MM.1S (cell line): ENCODE measurements at regions not wholly inside any gene's neighbourhood (a gene's known extent, or its start where the extent isn't known, plus 50 kb on each side); places are given as distances from the start of the nearest gene placed in this dataset.

Experiments
- EZH2 ChIP-seq: fragments of 300-600 bp; sonication (generic); optimal IDR thresholded peaks from 2 replicates; pipeline ENCODE3; 2017; ENCODE audit warnings: low read depth, mild to moderate bottlenecking, antibody characterized with exemption, low read length, mixed read lengths
- EZH2phosphoT487 ChIP-seq: fragments of 300-600 bp; sonication (generic); IDR thresholded peaks from 2 replicates; pipeline ENCODE4 v1.6.1; 2018; ENCODE audit warnings: antibody characterized with exemption, low read length
- TF ChIP-seq, protein P1 (sequence below): fragments of 300-600 bp; sonication (generic); IDR thresholded peaks from 2 replicates; pipeline ENCODE4 v1.5.1; 2016; ENCODE audit warnings: antibody characterized with exemption, low read length, mixed read lengths

DNA sequence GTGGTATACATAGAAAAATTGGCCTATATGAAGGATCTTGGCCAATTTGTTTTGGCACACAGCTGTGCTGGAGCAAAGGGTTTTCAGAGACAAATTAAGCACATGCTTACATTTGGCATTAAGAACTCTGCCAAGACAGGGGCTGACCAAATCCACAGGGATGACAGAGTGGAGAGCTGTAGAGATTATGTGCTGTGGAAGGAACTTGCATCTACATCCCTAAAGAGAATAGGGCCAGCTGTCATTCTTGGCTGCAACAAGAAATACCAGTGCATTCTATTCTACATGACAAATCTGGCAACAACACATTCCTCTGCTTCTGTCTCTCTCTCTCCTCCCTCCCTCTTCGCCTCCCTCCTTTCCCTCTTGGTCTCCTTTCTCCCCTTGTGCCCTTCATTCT is 75.6 kb downstream of the POM121L12 start:
- TF ChIP-seq, protein P1, sequence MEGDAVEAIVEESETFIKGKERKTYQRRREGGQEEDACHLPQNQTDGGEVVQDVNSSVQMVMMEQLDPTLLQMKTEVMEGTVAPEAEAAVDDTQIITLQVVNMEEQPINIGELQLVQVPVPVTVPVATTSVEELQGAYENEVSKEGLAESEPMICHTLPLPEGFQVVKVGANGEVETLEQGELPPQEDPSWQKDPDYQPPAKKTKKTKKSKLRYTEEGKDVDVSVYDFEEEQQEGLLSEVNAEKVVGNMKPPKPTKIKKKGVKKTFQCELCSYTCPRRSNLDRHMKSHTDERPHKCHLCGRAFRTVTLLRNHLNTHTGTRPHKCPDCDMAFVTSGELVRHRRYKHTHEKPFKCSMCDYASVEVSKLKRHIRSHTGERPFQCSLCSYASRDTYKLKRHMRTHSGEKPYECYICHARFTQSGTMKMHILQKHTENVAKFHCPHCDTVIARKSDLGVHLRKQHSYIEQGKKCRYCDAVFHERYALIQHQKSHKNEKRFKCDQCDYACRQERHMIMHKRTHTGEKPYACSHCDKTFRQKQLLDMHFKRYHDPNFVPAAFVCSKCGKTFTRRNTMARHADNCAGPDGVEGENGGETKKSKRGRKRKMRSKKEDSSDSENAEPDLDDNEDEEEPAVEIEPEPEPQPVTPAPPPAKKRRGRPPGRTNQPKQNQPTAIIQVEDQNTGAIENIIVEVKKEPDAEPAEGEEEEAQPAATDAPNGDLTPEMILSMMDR, result no peak
- TF ChIP-seq EZH2phosphoT487 (no peak), EZH2 (no peak)
